ENCODE measurements at regions not wholly inside any gene's neighbourhood (a gene's known extent, or its start where the extent isn't known, plus 50 kb on each side); places are given as distances from the start of the nearest gene placed in this dataset.

DNA sequence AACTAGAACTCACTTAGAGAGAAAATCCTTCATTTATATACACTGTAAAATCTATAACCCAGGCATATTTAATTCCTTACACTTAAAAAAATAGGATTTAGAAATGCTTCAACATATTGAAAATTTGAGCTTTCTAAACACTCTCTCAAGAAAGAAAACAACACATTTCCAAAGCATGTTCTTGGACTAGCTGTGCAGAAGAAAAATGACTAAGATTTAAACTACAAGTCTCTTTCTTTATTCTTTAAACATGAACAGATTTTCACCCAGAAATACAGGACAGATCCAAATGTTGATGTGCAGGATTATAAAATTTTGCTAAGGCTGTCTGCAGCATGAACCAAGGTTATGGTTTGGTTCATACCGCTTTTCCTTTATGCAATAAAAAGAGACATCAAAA is 77.7 kb upstream of the TUSC1 start:
- Histone ChIP-seq H3F3A (ENCODE audit: insufficient read depth, low read length) (no peaks in the 10 kb centered on the region), H4K20me1 (ENCODE audit: insufficient read depth, low read length) (no peaks in the 10 kb centered on the region), H3K9ac (ENCODE audit: low read length) (no peak overlapping the region), H3K79me2 (ENCODE audit: insufficient read depth, low read length) (no peaks in the 10 kb centered on the region), H3K9me2 (ENCODE audit: low read depth, low read length) (no peaks in the 10 kb centered on the region), H3K9me3 (ENCODE audit: low read length) (no peaks in the 10 kb centered on the region), H3K27me3 (ENCODE audit: insufficient read depth, low read length) (no peaks in the 10 kb centered on the region), H2AFZ (ENCODE audit: low read length) (no peak overlapping the region), H3K4me1 (ENCODE audit: insufficient read depth, low read length, severe bottlenecking) (no peaks in the 10 kb centered on the region), H3K4me2 (ENCODE audit: low read length) (no peak overlapping the region), H3K27ac (ENCODE audit: low read depth, low read length, poor library complexity, severe bottlenecking) (no peak overlapping the region), H3K4me3 (ENCODE audit: low read depth, low read length, poor library complexity, severe bottlenecking) (no peak overlapping the region), H3K36me3 (ENCODE audit: insufficient read depth, low read length) (no peaks in the 10 kb centered on the region)
- TF ChIP-seq, protein P1, sequence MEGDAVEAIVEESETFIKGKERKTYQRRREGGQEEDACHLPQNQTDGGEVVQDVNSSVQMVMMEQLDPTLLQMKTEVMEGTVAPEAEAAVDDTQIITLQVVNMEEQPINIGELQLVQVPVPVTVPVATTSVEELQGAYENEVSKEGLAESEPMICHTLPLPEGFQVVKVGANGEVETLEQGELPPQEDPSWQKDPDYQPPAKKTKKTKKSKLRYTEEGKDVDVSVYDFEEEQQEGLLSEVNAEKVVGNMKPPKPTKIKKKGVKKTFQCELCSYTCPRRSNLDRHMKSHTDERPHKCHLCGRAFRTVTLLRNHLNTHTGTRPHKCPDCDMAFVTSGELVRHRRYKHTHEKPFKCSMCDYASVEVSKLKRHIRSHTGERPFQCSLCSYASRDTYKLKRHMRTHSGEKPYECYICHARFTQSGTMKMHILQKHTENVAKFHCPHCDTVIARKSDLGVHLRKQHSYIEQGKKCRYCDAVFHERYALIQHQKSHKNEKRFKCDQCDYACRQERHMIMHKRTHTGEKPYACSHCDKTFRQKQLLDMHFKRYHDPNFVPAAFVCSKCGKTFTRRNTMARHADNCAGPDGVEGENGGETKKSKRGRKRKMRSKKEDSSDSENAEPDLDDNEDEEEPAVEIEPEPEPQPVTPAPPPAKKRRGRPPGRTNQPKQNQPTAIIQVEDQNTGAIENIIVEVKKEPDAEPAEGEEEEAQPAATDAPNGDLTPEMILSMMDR (IDR thresholded peaks at IDR 0.05; ENCODE audit: low read length) = no peak
- no peak for TF ChIP-seq EZH2 (IDR thresholded peaks at IDR 0.05; ENCODE audit: borderline replicate concordance, low read length)

DNA sequence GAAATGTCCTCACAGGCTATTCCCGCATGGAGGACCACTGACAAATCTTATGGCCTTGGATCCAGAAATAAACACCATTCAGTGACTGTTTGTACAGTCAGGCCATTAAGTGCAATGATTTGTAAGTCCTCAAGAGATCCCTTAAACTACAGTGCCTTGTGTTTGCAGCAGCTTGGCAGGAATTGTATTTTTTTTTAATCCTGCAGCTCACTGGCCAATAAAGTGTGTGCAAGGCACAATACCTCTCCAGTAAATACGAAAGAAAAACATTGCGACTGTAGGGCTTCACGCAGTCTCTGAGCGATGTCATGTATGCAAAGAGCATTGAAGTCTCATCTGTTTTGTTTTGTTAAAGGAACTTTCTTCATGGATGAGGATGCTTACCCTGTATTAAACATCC is 74.2 kb upstream of the TUSC1 start:
- H3K9me3 ChIP-seq (ENCODE audit: low read length) = no peaks in the 10 kb centered on the region

DNA sequence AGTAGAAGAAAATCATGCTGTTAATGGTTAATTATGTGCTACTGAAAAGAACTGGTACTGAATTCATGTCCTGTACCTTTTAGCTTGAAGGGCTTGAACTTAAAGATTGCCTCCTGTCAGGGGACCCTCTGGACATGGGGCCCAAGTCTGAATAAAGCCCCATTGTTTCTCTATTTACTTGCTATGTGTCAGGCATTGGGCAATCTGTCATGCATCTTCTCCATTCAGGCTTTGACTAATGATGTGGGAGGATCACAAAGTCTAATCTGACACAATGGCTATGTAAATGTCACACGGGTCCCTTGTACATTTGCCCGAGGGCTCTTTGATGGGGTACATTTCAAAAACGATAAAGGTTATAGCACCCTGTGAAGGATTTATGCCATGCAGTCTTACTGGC is 64.0 kb upstream of the TUSC1 start:
- no peaks in the 10 kb centered on the region for H3K36me3 ChIP-seq (ENCODE audit: insufficient read depth, low read length)
- H3K27ac ChIP-seq (ENCODE audit: low read depth, low read length, poor library complexity, severe bottlenecking) = no peak overlapping the region
- H3K4me3 ChIP-seq (ENCODE audit: low read depth, low read length, poor library complexity, severe bottlenecking) = no peak overlapping the region
- no peaks in the 10 kb centered on the region for H3K9me3 ChIP-seq (ENCODE audit: low read length)
- H3F3A ChIP-seq (ENCODE audit: insufficient read depth, low read length) = no peaks in the 10 kb centered on the region
- no peaks in the 10 kb centered on the region for H3K27me3 ChIP-seq (ENCODE audit: insufficient read depth, low read length)
- H3K4me1 ChIP-seq (ENCODE audit: insufficient read depth, low read length, severe bottlenecking) = no peaks in the 10 kb centered on the region
- H2AFZ ChIP-seq (ENCODE audit: low read length) = no peak overlapping the region
- no peak overlapping the region for H3K4me2 ChIP-seq (ENCODE audit: low read length)
- no peak for TF ChIP-seq EZH2 (IDR thresholded peaks at IDR 0.05; ENCODE audit: borderline replicate concordance, low read length)
- TF ChIP-seq, protein P1 (IDR thresholded peaks at IDR 0.05; ENCODE audit: low read length) = no peak
- H3K9me2 ChIP-seq (ENCODE audit: low read depth, low read length) = no peaks in the 10 kb centered on the region
- H4K20me1 ChIP-seq (ENCODE audit: insufficient read depth, low read length) = no peaks in the 10 kb centered on the region
- no peak overlapping the region for H3K9ac ChIP-seq (ENCODE audit: low read length)
- H3K79me2 ChIP-seq (ENCODE audit: insufficient read depth, low read length) = no peaks in the 10 kb centered on the region

More for the DNA sequence above, 74.2 kb upstream of the TUSC1 start:
- H3K27ac ChIP-seq (ENCODE audit: low read depth, low read length, poor library complexity, severe bottlenecking) = no peak overlapping the region
- H3K4me1 ChIP-seq (ENCODE audit: insufficient read depth, low read length, severe bottlenecking) = no peaks in the 10 kb centered on the region
- no peaks in the 10 kb centered on the region for H4K20me1 ChIP-seq (ENCODE audit: insufficient read depth, low read length)
- no peak overlapping the region for H3K4me3 ChIP-seq (ENCODE audit: low read depth, low read length, poor library complexity, severe bottlenecking)
- H3K4me2 ChIP-seq (ENCODE audit: low read length) = no peak overlapping the region
- TF ChIP-seq EZH2 (IDR thresholded peaks at IDR 0.05; ENCODE audit: borderline replicate concordance, low read length) = no peak
- TF ChIP-seq, protein P1 (IDR thresholded peaks at IDR 0.05; ENCODE audit: low read length) = no peak
- no peak overlapping the region for H3K9ac ChIP-seq (ENCODE audit: low read length)
- H3K9me2 ChIP-seq (ENCODE audit: low read depth, low read length) = no peaks in the 10 kb centered on the region
- H3K36me3 ChIP-seq (ENCODE audit: insufficient read depth, low read length) = no peaks in the 10 kb centered on the region
- H3K27me3 ChIP-seq (ENCODE audit: insufficient read depth, low read length) = no peaks in the 10 kb centered on the region
- H2AFZ ChIP-seq (ENCODE audit: low read length) = no peak overlapping the region
- H3K79me2 ChIP-seq (ENCODE audit: insufficient read depth, low read length) = no peaks in the 10 kb centered on the region
- H3F3A ChIP-seq (ENCODE audit: insufficient read depth, low read length) = no peaks in the 10 kb centered on the region
